Brain microvascular endothelial cell (primary cell): ENCODE measurements at regions not wholly inside any gene's neighbourhood (a gene's known extent, or its start where the extent isn't known, plus 50 kb on each side); places are given as distances from the start of the nearest gene placed in this dataset.

Experiments used
- DNase-seq: peaks from one replicate; pipeline ENCODE4 v3.0.0-alpha.2; 2020
- H3K27ac ChIP-seq: fragments of 250-450 bp; sonication (Bioruptor Pico); 2 replicates; pipeline ENCODE4 v1.5.1; 2020; ENCODE audit warnings: mild to moderate bottlenecking, moderate library complexity
- H3K27me3 ChIP-seq: fragments of 250-450 bp; sonication (Bioruptor Pico); replicated peaks from 2 replicates; pipeline ENCODE4 v1.5.1; 2020; ENCODE audit warnings: mild to moderate bottlenecking
- H3K36me3 ChIP-seq: fragments of 250-450 bp; sonication (Bioruptor Pico); replicated peaks from 2 replicates; pipeline ENCODE4 v1.5.1; 2020; ENCODE audit warnings: mild to moderate bottlenecking
- H3K4me3 ChIP-seq: 2 replicates; pipeline ENCODE4 v1.5.1; 2011; ENCODE audit warnings: low read depth, mild to moderate bottlenecking, control low read depth, low read length, moderate library complexity
- CTCF ChIP-seq: IDR thresholded peaks from 2 replicates; pipeline ENCODE4 v1.5.1; 2011; ENCODE audit warnings: low read depth, mild to moderate bottlenecking, moderate library complexity, low read length, control low read depth, inconsistent platforms; ENCODE audit errors: missing control alignments
- in situ Hi-C: cut with HindIII; loops from 2 replicates; pipeline ENCODE4 v1.10.0; 2017; ENCODE audit warnings: low sequenced_read_pairs, low pct_ligation_motif_present

GRCh38 chr15:70247281-70247680, 149.6 kb upstream of the TLE3 start:
- Histone ChIP-seq H3K36me3 (no peaks in the 10 kb centered on the region), H3K27me3 (no peaks in the 10 kb centered on the region), H3K27ac (no peak overlapping the region), H3K4me3 (no peak overlapping the region)
- no peak for TF ChIP-seq CTCF
- in situ Hi-C loops: no loop called here
- DNase-seq: no peak

GRCh38 chr15:70246623-70247220, 149.0 kb upstream of the TLE3 start:
- TF ChIP-seq CTCF: no peak
- H3K27ac ChIP-seq: no peak overlapping the region
- no peaks in the 10 kb centered on the region for H3K27me3 ChIP-seq
- H3K36me3 ChIP-seq: no peaks in the 10 kb centered on the region
- no peak overlapping the region for H3K4me3 ChIP-seq
- no peak for DNase-seq
- in situ Hi-C loops: no loop called here

GRCh38 chr15:70245932-70246622, 148.4 kb upstream of the TLE3 start:
- H3K36me3 ChIP-seq: no peaks in the 10 kb centered on the region
- in situ Hi-C loops: no loop called here
- H3K27me3 ChIP-seq: no peaks in the 10 kb centered on the region
- peak; percentile 63 for DNase-seq
- TF ChIP-seq CTCF: no peak
- H3K4me3 ChIP-seq: no peak overlapping the region
- H3K27ac ChIP-seq: no peak overlapping the region

GRCh38 chr15:70244978-70245542, 147.3 kb upstream of the TLE3 start:
- Histone ChIP-seq H3K36me3 (no peaks in the 10 kb centered on the region), H3K27ac (no peak overlapping the region), H3K4me3 (no peak overlapping the region), H3K27me3 (no peaks in the 10 kb centered on the region)
- in situ Hi-C loops: no loop called here
- no peak for DNase-seq
- no peak for TF ChIP-seq CTCF

- no peaks in the 10 kb centered on the region for H3K27me3 ChIP-seq
- H3K27ac ChIP-seq: no peak overlapping the region
- no peak for DNase-seq
- in situ Hi-C loops: no loop called here
- H3K36me3 ChIP-seq: no peaks in the 10 kb centered on the region
- no peak for TF ChIP-seq CTCF
- H3K4me3 ChIP-seq: no peak overlapping the region
Measured at GRCh38 chr15:70243686-70244540, 146.2 kb upstream of the TLE3 start.
